OCI-LY1 (cell line): ENCODE measurements at regions not wholly inside any gene's neighbourhood (a gene's known extent, or its start where the extent isn't known, plus 50 kb on each side); places are given as distances from the start of the nearest gene placed in this dataset.

Experiments
- H2AFZ ChIP-seq: fragments of 200-600 bp; sonication (generic), shearing (Covaris generic); 2 replicates; pipeline ENCODE4 v1.6.0; 2014; ENCODE audit warnings: antibody characterized with exemption, mild to moderate bottlenecking, low read length
- H3F3A ChIP-seq: fragments of 200-600 bp; sonication (generic), shearing (Covaris generic); 2 replicates; pipeline ENCODE4 v1.6.0; 2014; ENCODE audit warnings: mild to moderate bottlenecking, antibody characterized with exemption, low read length, moderate library complexity; ENCODE audit not compliant: insufficient read depth
- H3K27ac ChIP-seq: fragments of 200-600 bp; sonication (generic); 2 replicates; pipeline ENCODE4 v1.5.1; 2014; ENCODE audit warnings: low read length, mixed run types, mild to moderate bottlenecking, low read depth; ENCODE audit not compliant: poor library complexity, severe bottlenecking
- H3K27me3 ChIP-seq: fragments of 200-600 bp; sonication (generic); 2 replicates; pipeline ENCODE4 v1.6.0; 2014; ENCODE audit warnings: antibody characterized with exemption, mild to moderate bottlenecking, low read length, moderate library complexity; ENCODE audit not compliant: insufficient read depth
- H3K36me3 ChIP-seq: fragments of 200-600 bp; sonication (generic); 2 replicates; pipeline ENCODE4 v1.6.1; 2014; ENCODE audit warnings: mild to moderate bottlenecking, antibody characterized with exemption, low read length, moderate library complexity, mixed read lengths; ENCODE audit not compliant: insufficient read depth
- H3K4me1 ChIP-seq: fragments of 200-600 bp; sonication (generic); 2 replicates; pipeline ENCODE4 v1.5.1; 2014; ENCODE audit warnings: mild to moderate bottlenecking, low read length, moderate library complexity; ENCODE audit not compliant: insufficient read depth, severe bottlenecking
- H3K4me2 ChIP-seq: fragments of 200-600 bp; sonication (generic), shearing (Covaris generic); 2 replicates; pipeline ENCODE4 v1.6.1; 2014; ENCODE audit warnings: low read length
- H3K4me3 ChIP-seq: fragments of 200-600 bp; sonication (generic); 2 replicates; pipeline ENCODE4 v1.5.1; 2014; ENCODE audit warnings: low read length, low read depth, mild to moderate bottlenecking, mixed read lengths; ENCODE audit not compliant: poor library complexity, severe bottlenecking
- H3K79me2 ChIP-seq: fragments of 200-600 bp; shearing (Covaris generic); 2 replicates; pipeline ENCODE4 v1.6.1; 2016; ENCODE audit warnings: mixed run types, low read length, mixed read lengths; ENCODE audit not compliant: insufficient read depth
- H3K9ac ChIP-seq: fragments of 200-600 bp; sonication (generic), shearing (Covaris generic); 2 replicates; pipeline ENCODE4 v1.6.1; 2014; ENCODE audit warnings: mild to moderate bottlenecking, low read length, mixed read lengths
- H3K9me2 ChIP-seq: fragments of 200-600 bp; sonication (generic), shearing (Covaris generic); 2 replicates; pipeline ENCODE4 v1.6.1; 2014; ENCODE audit warnings: low read depth, mild to moderate bottlenecking, low read length, mixed read lengths
- H3K9me3 ChIP-seq: fragments of 200-600 bp; shearing (Covaris generic); 2 replicates; pipeline ENCODE4 v1.6.1; 2014; ENCODE audit warnings: low read length, mixed read lengths
- H4K20me1 ChIP-seq: fragments of 200-600 bp; sonication (generic), shearing (Covaris generic); 2 replicates; pipeline ENCODE4 v1.6.0; 2016; ENCODE audit warnings: mild to moderate bottlenecking, low read length; ENCODE audit not compliant: insufficient read depth
- CTCF ChIP-seq: fragments of 200-600 bp; sonication (generic), shearing (Covaris generic); IDR thresholded peaks from 2 replicates; pipeline ENCODE4 v1.5.1; 2017; ENCODE audit warnings: mild to moderate bottlenecking, antibody characterized with exemption, low read length, moderate library complexity, mixed read lengths
- EZH2 ChIP-seq: fragments of 200-600 bp; sonication (generic), shearing (Covaris generic); IDR thresholded peaks from 2 replicates; pipeline ENCODE4 v1.8.0; 2017; ENCODE audit warnings: borderline replicate concordance, mixed run types, mild to moderate bottlenecking, antibody characterized with exemption, low read length, moderate library complexity, mixed read lengths

- Histone ChIP-seq H3K27me3 (no peaks in the 10 kb centered on the region), H3K9ac (no peak overlapping the region), H4K20me1 (no peaks in the 10 kb centered on the region), H3K9me3 (no peaks in the 10 kb centered on the region), H3K4me3 (no peak overlapping the region), H3K79me2 (no peaks in the 10 kb centered on the region), H2AFZ (no peak overlapping the region), H3K27ac (no peak overlapping the region), H3K4me2 (no peak overlapping the region), H3F3A (no peaks in the 10 kb centered on the region), H3K9me2 (no peaks in the 10 kb centered on the region), H3K4me1 (no peaks in the 10 kb centered on the region), H3K36me3 (no peaks in the 10 kb centered on the region)
- TF ChIP-seq EZH2 (no peak), CTCF (no peak)
These were observed 65.9 kb upstream of the BLID start for GRCh38 chr11:122181893-122182292.

GRCh38 chr11:122181372-122181771 lies 65.4 kb upstream of the BLID start:
- no peaks in the 10 kb centered on the region for H3K4me1 ChIP-seq
- H3K36me3 ChIP-seq, result no peaks in the 10 kb centered on the region
- no peak overlapping the region for H3K4me2 ChIP-seq
- H3K27ac ChIP-seq, result no peak overlapping the region
- no peaks in the 10 kb centered on the region for H3K9me2 ChIP-seq
- no peaks in the 10 kb centered on the region for H3K79me2 ChIP-seq
- H3K27me3 ChIP-seq, result no peaks in the 10 kb centered on the region
- no peaks in the 10 kb centered on the region for H3K9me3 ChIP-seq
- no peaks in the 10 kb centered on the region for H3F3A ChIP-seq
- no peak overlapping the region for H3K4me3 ChIP-seq
- no peaks in the 10 kb centered on the region for H4K20me1 ChIP-seq
- H2AFZ ChIP-seq, result no peak overlapping the region
- TF ChIP-seq CTCF (no peak), EZH2 (no peak)
- H3K9ac ChIP-seq, result no peak overlapping the region

- H3K4me1 ChIP-seq, result no peaks in the 10 kb centered on the region
- H3K4me3 ChIP-seq, result no peak overlapping the region
These were observed 64.2 kb upstream of the BLID start for GRCh38 chr11:122179961-122180834.

More at GRCh38 chr11:122179961-122180834, 64.2 kb upstream of the BLID start:
- no peaks in the 10 kb centered on the region for H4K20me1 ChIP-seq
- H3K9ac ChIP-seq, result no peak overlapping the region
- no peaks in the 10 kb centered on the region for H3K36me3 ChIP-seq
- no peaks in the 10 kb centered on the region for H3K9me2 ChIP-seq
- H2AFZ ChIP-seq, result no peak overlapping the region
- no peak overlapping the region for H3K4me2 ChIP-seq
- TF ChIP-seq CTCF, result no peak
- TF ChIP-seq EZH2, result no peak
- H3K9me3 ChIP-seq, result no peaks in the 10 kb centered on the region
- no peaks in the 10 kb centered on the region for H3F3A ChIP-seq
- no peaks in the 10 kb centered on the region for H3K27me3 ChIP-seq
- H3K27ac ChIP-seq, result no peak overlapping the region
- no peaks in the 10 kb centered on the region for H3K79me2 ChIP-seq
